GM12873 (cell line): ENCODE measurements at regions not wholly inside any gene's neighbourhood (a gene's known extent, or its start where the extent isn't known, plus 50 kb on each side); places are given as distances from the start of the nearest gene placed in this dataset.

ENCODE experiments used
- CTCF ChIP-seq: IDR thresholded peaks from 2 replicates; pipeline ENCODE4 v1.5.1; 2012; ENCODE audit warnings: low read depth, mild to moderate bottlenecking, moderate library complexity, low read length, control low read depth; ENCODE audit not compliant: insufficient read depth; ENCODE audit errors: missing control alignments

- TF ChIP-seq CTCF: no peak
These were observed 189.8 kb upstream of the PITRM1 start for GRCh38 chr10:3362394-3362793.

- TF ChIP-seq CTCF: no peak
These were observed 189.1 kb upstream of the PITRM1 start for GRCh38 chr10:3361640-3362039.

GRCh38 chr10:3357737-3358136, 185.2 kb upstream of the PITRM1 start:
- no peak for TF ChIP-seq CTCF

GRCh38 chr10:3355536-3355935, 183.0 kb upstream of the PITRM1 start:
- TF ChIP-seq CTCF: no peak

- TF ChIP-seq CTCF: no peak
These were observed 181.8 kb upstream of the PITRM1 start for GRCh38 chr10:3354174-3354900.

- TF ChIP-seq CTCF: no peak
These were observed 180.7 kb upstream of the PITRM1 start for GRCh38 chr10:3353235-3353634.

- no peak for TF ChIP-seq CTCF
These were observed 178.2 kb upstream of the PITRM1 start for GRCh38 chr10:3350617-3351258.
